ENCODE measurements at regions not wholly inside any gene's neighbourhood (a gene's known extent, or its start where the extent isn't known, plus 50 kb on each side); places are given as distances from the start of the nearest gene placed in this dataset.

- H3K9ac ChIP-seq = no peak overlapping the region
- H3K27me3 ChIP-seq (ENCODE audit: insufficient read depth) = no peaks in the 10 kb centered on the region
- no peaks in the 10 kb centered on the region for H3K9me2 ChIP-seq
- peaks cover 0 to 12% of the 10 kb centered on the region in 2 experiments; a peak in 1 of 4 replicates for H3K4me1 ChIP-seq (ENCODE audit: control insufficient read depth in 1 of 2, insufficient read depth in 2 of 2, low read depth in 1 of 2, low read length in 1 of 2)
- H3K9me3 ChIP-seq = no peaks in the 10 kb centered on the region
- DNase-seq = no peak
- H3K79me2 ChIP-seq (ENCODE audit: insufficient read depth) = no peaks in the 10 kb centered on the region
- no CpG with 5 or more reads among the region's 6 CpGs for WGBS (ENCODE audit: low lambda C conversion rate)
- H3K36me3 ChIP-seq (replicated peaks in 1 of 2; ENCODE audit: control insufficient read depth in 1 of 2, insufficient read depth in 2 of 2, low read length in 1 of 2) = no peaks in the 10 kb centered on the region
- H3K4me3 ChIP-seq (ENCODE audit: low read depth in 2 of 2, low read length in 1 of 2) = no peak overlapping the region
- no peak overlapping the region for H3K4me2 ChIP-seq
- CTCF ChIA-PET = no interaction called here
- no peak overlapping the region for H2AFZ ChIP-seq (ENCODE audit: low read depth)
- no peaks in the 10 kb centered on the region for H4K20me1 ChIP-seq (ENCODE audit: insufficient read depth)
- peak overlapping the region in 1 of 2 experiments; percentile 34; a peak in 1 of 4 replicates for H3K27ac ChIP-seq (ENCODE audit: low read depth in 2 of 2, low read length in 1 of 2)
- H3F3A ChIP-seq (replicated peaks; ENCODE audit: insufficient read depth) = no peaks in the 10 kb centered on the region
- POLR2A ChIA-PET = no interaction called here
- TF ChIP-seq FOXJ3 (CRISPR knock-in tag; IDR thresholded peaks at IDR 0.05) (no peak), RFX5 (IDR thresholded peaks at IDR 0.05; ENCODE audit: low read length) (no peak), CHD2 (IDR thresholded peaks at IDR 0.05; ENCODE audit: low read length, partially characterized antibody) (no peak), MAX (IDR thresholded peaks at IDR 0.05; ENCODE audit: low read depth) (no peak), TEAD4 (IDR thresholded peaks at IDR 0.05; ENCODE audit: borderline replicate concordance, insufficient read depth) (no peak), MXI1 (IDR thresholded peaks at IDR 0.05; ENCODE audit: low read depth, low read length) (no peak), TAF1 (IDR thresholded peaks at IDR 0.05; ENCODE audit: borderline replicate concordance, low read depth, low read length) (no peak), FOSL2 (IDR thresholded peaks at IDR 0.05; ENCODE audit: borderline replicate concordance, low read depth) (no peak), ELF1 (IDR thresholded peaks at IDR 0.05) (no peak), NFIC (IDR thresholded peaks at IDR 0.05; ENCODE audit: borderline replicate concordance) (no peak), RXRA (IDR thresholded peaks at IDR 0.05; ENCODE audit: borderline replicate concordance, low read depth) (no peak), PBX3 (IDR thresholded peaks at IDR 0.05) (no peak), EZH2phosphoT487 (IDR thresholded peaks at IDR 0.05; ENCODE audit: borderline replicate concordance, low read depth) (no peak), CTCF (IDR thresholded peaks at IDR 0.05) (no peak), GATA2 (CRISPR knock-in tag; IDR thresholded peaks at IDR 0.05) (no peak)
Observed at GRCh38 chr14:101150039-101150610, 246.6 kb upstream of the RTL1 start.

All from SK-N-SH (cell line).